ENCODE measurements at regions not wholly inside any gene's neighbourhood (a gene's known extent, or its start where the extent isn't known, plus 50 kb on each side); places are given as distances from the start of the nearest gene placed in this dataset.

DNA sequence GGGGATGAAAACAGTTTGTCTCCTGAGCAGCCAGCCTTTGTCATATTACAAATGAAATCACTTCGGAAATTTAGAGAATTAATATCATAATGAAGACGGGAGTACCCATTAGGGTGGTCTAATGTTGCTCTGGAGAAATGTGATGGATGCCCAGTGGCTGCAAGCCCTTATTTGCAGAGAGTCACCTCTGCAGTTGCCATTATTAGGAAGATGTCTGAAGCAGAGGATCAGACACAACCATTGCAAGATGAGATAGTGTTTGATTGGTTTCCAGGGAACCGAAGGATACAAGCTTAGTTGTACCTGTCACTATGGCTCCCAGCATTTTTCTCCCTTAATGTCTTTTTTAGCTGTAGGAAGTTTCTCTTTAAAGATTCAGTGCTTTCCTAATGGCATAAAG, 272.4 kb downstream of the FIGN start:
- TF ChIP-seq POLR2A (IDR thresholded peaks at IDR 0.05; ENCODE audit: low read length) (no peak), GATA1 (IDR thresholded peaks at IDR 0.05; ENCODE audit: low read depth, low read length) (no peak)

Data from erythroblast (primary cell).